H7 (cell line): ENCODE measurements at regions not wholly inside any gene's neighbourhood (a gene's known extent, or its start where the extent isn't known, plus 50 kb on each side); places are given as distances from the start of the nearest gene placed in this dataset.

Experiments
- DNase-seq: peaks from one replicate; pipeline ENCODE4 v3.0.0; 2012
- H3K27me3 ChIP-seq: 2 replicates; pipeline ENCODE4 v1.6.0; 2011; ENCODE audit warnings: mild to moderate bottlenecking, low read length; ENCODE audit not compliant: control insufficient read depth, insufficient read depth
- H3K36me3 ChIP-seq: replicated peaks from 2 replicates; pipeline ENCODE4 v1.5.1; 2011; ENCODE audit warnings: low read length; ENCODE audit not compliant: control insufficient read depth, insufficient read depth
- H3K4me3 ChIP-seq: 2 replicates; pipeline ENCODE4 v1.5.1; 2011; ENCODE audit warnings: low read depth, mild to moderate bottlenecking, control low read depth, low read length, moderate library complexity; ENCODE audit not compliant: insufficient read depth

DNA sequence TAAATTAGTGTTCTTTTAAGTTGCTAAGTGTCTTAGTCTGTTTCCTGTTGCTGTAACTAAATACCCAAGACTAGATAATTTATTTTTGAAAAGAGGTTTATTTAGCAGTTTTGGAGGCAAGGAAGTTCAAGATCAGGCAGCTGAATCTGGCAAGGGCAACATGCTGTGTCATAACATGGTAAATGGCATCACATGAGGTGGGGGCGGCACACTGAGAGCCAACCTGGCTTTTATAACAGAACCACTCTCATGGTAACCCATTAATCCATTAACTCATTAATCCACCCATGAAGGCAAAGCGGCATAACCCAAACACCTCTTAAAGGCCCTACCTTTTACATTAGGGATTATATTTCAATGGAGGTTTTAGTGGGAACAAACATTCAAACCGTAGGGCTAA, 182.2 kb upstream of the GATB start:
- Histone ChIP-seq H3K4me3 (no peak overlapping the region), H3K36me3 (no peaks in the 10 kb centered on the region), H3K27me3 (no peaks in the 10 kb centered on the region)
- DNase-seq, result no peak

- Histone ChIP-seq H3K4me3 (no peak overlapping the region), H3K36me3 (no peaks in the 10 kb centered on the region), H3K27me3 (no peaks in the 10 kb centered on the region)
- DNase-seq, result no peak
Observed at GRCh38 chr4:151940926-151941617, 180.3 kb upstream of the GATB start.

DNA sequence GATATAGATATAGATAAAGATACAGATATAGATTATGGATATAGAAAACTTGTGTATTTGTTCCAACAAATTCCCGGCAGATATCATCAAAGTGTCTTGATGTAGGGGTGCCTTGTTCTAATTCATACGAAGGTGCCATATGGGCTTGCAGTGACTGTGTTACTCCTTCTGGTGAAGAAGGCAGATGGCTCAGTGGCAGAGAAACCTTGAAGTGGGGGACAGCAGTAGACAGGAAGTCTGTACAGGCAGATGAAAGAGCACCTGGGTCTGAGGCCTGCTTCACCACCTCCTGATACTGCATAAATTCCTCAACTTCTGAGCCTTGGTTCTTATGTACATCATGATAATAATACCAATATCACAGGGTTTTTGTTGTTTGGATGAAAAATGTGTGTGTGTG, 179.5 kb upstream of the GATB start:
- DNase-seq, result no peak
- no peak overlapping the region for H3K4me3 ChIP-seq
- no peaks in the 10 kb centered on the region for H3K27me3 ChIP-seq
- no peaks in the 10 kb centered on the region for H3K36me3 ChIP-seq

- Histone ChIP-seq H3K27me3 (no peaks in the 10 kb centered on the region), H3K36me3 (no peaks in the 10 kb centered on the region), H3K4me3 (no peak overlapping the region)
- DNase-seq, result no peak
Observed at GRCh38 chr4:151939670-151940069, 178.9 kb upstream of the GATB start.

- Histone ChIP-seq H3K36me3 (no peaks in the 10 kb centered on the region), H3K4me3 (no peak overlapping the region), H3K27me3 (no peaks in the 10 kb centered on the region)
- DNase-seq, result no peak
Observed at GRCh38 chr4:151935411-151935810, 174.6 kb upstream of the GATB start.

DNA sequence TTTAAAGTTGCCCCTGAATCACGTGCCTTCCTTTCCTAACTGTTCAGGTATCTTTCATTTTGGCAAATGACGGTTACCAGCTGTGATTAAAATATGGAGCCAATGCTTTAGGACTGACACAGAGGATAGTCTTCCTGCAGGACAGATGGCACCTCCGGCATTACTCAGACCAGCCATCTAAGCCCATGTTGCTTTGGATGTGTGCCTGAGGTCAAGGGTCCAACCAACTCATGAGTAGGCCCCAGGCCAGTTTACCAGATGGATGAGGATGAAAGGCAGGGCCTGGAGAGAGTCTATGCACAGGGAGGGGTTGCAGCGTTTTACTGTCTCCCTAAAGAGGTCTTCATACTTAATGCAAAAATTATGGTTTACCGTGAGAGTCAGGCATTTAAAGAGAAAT, 174.0 kb upstream of the GATB start:
- Histone ChIP-seq H3K27me3 (no peaks in the 10 kb centered on the region), H3K36me3 (no peaks in the 10 kb centered on the region), H3K4me3 (no peak overlapping the region)
- DNase-seq, result no peak

DNA sequence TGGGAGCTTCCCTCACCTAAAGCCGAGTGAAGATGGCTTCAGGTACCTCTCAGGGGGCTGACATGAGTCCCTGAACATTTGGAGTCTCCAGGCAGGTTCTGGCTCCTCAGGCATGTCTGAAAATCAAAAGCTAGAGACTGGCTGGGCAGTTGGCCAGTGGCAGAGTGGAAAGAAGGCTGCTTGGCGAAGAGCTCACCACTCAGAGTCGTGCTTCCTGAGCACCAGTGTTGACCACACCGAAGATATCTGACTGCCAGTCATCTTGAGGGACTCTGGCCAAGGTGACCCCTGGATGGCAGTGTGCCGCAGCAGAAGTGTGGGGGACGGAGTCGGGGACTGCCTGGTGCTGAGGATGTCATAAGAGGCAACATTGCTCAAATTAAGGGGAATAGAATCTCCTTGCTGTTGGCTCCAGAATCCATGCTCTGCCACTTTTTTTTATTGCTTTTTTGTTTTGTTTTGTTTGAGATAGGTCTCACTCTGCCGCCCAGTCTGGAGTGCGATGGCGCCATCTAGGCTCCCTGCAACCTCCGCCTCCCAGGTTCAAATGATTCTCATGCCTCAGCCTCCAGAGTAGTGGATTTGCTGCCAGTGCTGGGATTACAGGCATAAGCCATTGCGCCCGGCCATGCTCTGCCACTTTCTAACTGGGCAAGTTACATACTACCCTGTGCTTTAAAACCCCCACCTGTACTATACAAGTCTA, 172.5 kb upstream of the GATB start:
- no peak for DNase-seq
- Histone ChIP-seq H3K4me3 (no peak overlapping the region), H3K27me3 (no peaks in the 10 kb centered on the region), H3K36me3 (no peaks in the 10 kb centered on the region)

DNA sequence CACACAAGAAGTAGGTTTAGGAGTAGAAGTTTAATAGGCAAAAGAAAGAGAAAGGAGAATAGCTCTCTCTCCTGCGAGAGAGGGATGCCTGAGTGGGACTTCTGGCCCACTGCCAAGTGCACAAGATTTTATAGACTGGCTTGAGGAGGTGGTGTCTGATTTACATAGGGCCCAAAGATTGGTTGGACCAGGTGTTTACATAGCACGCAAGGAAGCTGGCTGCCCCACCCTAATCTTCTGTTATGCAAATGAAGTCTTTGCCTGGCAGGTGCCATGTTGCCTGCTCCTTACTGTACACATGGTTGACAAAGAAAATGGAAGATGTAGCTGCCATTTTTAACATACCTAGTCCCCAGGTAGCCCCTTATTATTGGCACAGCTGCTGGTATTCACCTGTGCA, 170.8 kb upstream of the GATB start:
- Histone ChIP-seq H3K4me3 (no peak overlapping the region), H3K27me3 (no peaks in the 10 kb centered on the region), H3K36me3 (no peaks in the 10 kb centered on the region)
- DNase-seq, result no peak

DNA sequence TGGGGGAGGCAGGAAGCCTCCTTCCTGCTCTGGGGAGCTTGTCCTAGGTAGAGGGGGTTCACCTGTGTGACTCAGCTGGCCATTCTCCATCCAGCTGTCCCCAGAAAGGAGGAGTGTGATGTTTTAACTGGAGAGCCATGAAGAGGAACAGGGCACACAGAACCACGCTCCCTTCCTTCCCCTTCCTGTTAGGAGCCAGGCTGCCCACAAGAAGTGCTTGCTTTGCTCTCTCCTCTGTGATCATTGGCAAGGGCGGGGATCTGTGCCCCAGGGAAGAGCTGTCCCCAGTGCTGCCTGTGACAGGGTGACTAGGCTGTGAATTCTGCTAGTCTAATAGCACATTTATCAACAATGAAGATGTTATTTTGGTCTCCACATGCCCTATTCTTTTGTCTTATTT, 169.6 kb upstream of the GATB start:
- Histone ChIP-seq H3K4me3 (no peak overlapping the region), H3K36me3 (no peaks in the 10 kb centered on the region), H3K27me3 (no peaks in the 10 kb centered on the region)
- no peak for DNase-seq

GRCh38 chr4:151928112-151928511, 167.3 kb upstream of the GATB start:
- H3K27me3 ChIP-seq, result no peaks in the 10 kb centered on the region

GRCh38 chr4:151922811-151923210, 162.0 kb upstream of the GATB start:
- no peaks in the 10 kb centered on the region for H3K36me3 ChIP-seq
- no peak for DNase-seq
- no peaks in the 10 kb centered on the region for H3K27me3 ChIP-seq
- no peak overlapping the region for H3K4me3 ChIP-seq

More at GRCh38 chr4:151928112-151928511, 167.3 kb upstream of the GATB start:
- DNase-seq, result no peak
- H3K4me3 ChIP-seq, result no peak overlapping the region
- no peaks in the 10 kb centered on the region for H3K36me3 ChIP-seq

DNA sequence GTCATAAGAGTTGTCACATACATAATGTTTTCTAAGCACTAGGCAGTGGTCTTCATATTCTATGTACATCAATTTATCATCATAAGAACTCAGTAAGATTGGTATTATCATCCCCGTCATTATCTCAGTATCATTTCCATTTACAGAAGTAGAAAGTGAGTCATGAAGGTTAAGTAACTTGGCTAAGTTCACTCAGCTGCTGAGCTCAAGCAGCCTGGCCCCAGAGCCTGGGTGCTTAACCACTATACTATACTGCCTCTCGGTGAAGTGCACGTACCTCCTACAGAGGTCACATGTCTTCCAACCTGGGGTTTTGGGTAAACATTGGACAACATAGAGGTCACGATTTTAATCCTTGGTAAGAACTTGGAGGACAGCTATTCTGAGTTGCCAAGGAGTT, 161.5 kb upstream of the GATB start:
- H3K36me3 ChIP-seq, result no peaks in the 10 kb centered on the region
- no peak for DNase-seq
- H3K4me3 ChIP-seq, result no peak overlapping the region
- H3K27me3 ChIP-seq, result no peaks in the 10 kb centered on the region

DNA sequence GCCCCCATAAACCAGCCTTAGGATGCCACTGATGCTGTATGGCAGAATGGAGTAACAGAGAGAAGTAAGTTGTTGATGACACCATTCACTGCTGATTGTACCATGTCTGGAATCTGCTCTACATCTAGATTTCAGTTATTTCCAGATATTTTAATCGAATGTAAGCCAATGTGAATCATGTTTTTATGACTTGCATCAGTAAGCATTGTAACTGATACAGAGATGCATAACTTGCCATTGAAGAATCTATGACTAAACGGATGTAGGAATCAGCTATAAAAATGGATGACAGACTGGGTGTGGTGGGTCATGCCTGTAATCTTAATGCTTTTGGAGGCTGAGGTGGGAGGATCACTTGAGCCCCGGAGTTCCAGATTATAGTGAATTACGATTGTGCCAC, 161.0 kb upstream of the GATB start:
- no peak for DNase-seq
- H3K27me3 ChIP-seq, result no peaks in the 10 kb centered on the region
- no peak overlapping the region for H3K4me3 ChIP-seq
- no peaks in the 10 kb centered on the region for H3K36me3 ChIP-seq

GRCh38 chr4:151921386-151921785, 160.6 kb upstream of the GATB start:
- H3K36me3 ChIP-seq, result no peaks in the 10 kb centered on the region
- H3K27me3 ChIP-seq, result no peaks in the 10 kb centered on the region
- no peak for DNase-seq
- H3K4me3 ChIP-seq, result no peak overlapping the region

DNA sequence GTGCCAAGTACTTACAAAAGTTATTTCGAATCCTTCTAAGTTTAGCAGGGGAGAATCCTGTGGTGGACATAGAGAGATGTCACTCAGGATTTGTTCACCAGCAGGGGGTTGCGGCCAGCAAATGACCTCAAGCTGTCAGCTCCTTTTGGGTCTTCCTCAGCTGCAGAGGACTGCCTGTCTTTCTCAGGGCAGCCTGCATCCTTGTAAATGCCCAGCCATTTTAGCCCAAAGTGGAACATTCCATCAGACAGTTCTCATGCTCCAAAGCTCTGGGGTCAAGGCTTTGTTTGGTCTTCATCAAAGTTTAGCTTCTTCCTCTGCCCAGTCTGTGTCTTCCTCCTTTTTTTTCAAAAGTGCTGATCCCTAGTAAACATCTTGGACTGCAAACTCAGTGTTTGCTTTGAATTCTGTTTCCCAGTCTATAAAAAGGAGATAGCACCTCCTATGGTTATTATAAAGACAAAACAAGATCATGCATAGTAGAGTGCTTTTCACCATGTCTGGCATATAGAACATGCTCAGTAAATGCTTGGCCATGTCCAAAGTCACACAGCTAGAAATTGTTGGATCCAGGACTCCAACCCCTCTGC, 156.4 kb upstream of the GATB start:
- peak; percentile 53 for DNase-seq
- no peaks in the 10 kb centered on the region for H3K36me3 ChIP-seq
- H3K27me3 ChIP-seq, result no peaks in the 10 kb centered on the region
- H3K4me3 ChIP-seq, result no peak overlapping the region
